ENCODE measurements at regions not wholly inside any gene's neighbourhood (a gene's known extent, or its start where the extent isn't known, plus 50 kb on each side); places are given as distances from the start of the nearest gene placed in this dataset.

GRCh38 chr15:39281094-39281493 lies 299.8 kb upstream of the THBS1 start:
- H3K4me3 ChIP-seq = no peak overlapping the region
- no peaks in the 10 kb centered on the region for H3K36me3 ChIP-seq (ENCODE audit: insufficient read depth in 1 of 2, low read depth in 1 of 2)
- intact Hi-C loops (cut with DNase I) = no loop called here
- TF ChIP-seq, protein P1, sequence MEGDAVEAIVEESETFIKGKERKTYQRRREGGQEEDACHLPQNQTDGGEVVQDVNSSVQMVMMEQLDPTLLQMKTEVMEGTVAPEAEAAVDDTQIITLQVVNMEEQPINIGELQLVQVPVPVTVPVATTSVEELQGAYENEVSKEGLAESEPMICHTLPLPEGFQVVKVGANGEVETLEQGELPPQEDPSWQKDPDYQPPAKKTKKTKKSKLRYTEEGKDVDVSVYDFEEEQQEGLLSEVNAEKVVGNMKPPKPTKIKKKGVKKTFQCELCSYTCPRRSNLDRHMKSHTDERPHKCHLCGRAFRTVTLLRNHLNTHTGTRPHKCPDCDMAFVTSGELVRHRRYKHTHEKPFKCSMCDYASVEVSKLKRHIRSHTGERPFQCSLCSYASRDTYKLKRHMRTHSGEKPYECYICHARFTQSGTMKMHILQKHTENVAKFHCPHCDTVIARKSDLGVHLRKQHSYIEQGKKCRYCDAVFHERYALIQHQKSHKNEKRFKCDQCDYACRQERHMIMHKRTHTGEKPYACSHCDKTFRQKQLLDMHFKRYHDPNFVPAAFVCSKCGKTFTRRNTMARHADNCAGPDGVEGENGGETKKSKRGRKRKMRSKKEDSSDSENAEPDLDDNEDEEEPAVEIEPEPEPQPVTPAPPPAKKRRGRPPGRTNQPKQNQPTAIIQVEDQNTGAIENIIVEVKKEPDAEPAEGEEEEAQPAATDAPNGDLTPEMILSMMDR (IDR thresholded peaks at IDR 0.05) = no peak
- DNase-seq (no peak), ATAC-seq (no peak)
- no peaks in the 10 kb centered on the region for H3K27me3 ChIP-seq (ENCODE audit: insufficient read depth in 3 of 3, low read length in 2 of 3)
- 68 to 84% (median 76%) methylated on average over 1 of the region's 1 CpG for WGBS, 3 donors
- no peaks in the 10 kb centered on the region for H3K4me1 ChIP-seq
- no peak overlapping the region for H3K27ac ChIP-seq
- no peaks in the 10 kb centered on the region for H3K9me3 ChIP-seq

GRCh38 chr15:39282663-39283208 lies 298.1 kb upstream of the THBS1 start:
- ATAC-seq = no peak
- no peak for DNase-seq
- Histone ChIP-seq H3K4me1 (no peaks in the 10 kb centered on the region), H3K36me3 (ENCODE audit: insufficient read depth in 1 of 2, low read depth in 1 of 2) (no peaks in the 10 kb centered on the region), H3K4me3 (no peak overlapping the region), H3K27me3 (ENCODE audit: insufficient read depth in 3 of 3, low read length in 2 of 3) (no peaks in the 10 kb centered on the region), H3K9me3 (no peaks in the 10 kb centered on the region), H3K27ac (no peak overlapping the region)
- TF ChIP-seq, protein P1 (IDR thresholded peaks at IDR 0.05) = no peak
- 78 to 86% (median 80%) methylated on average over 4 of the region's 4 CpGs for WGBS, 3 donors
- intact Hi-C loops (cut with DNase I) = no loop called here

- ATAC-seq (no peak), DNase-seq (no peak)
- H3K9me3 ChIP-seq = no peaks in the 10 kb centered on the region
- H3K27me3 ChIP-seq (ENCODE audit: insufficient read depth in 3 of 3, low read length in 2 of 3) = peaks cover 0 to 2% (median 0%) of the 10 kb centered on the region in 3 donors
- TF ChIP-seq, protein P1 (IDR thresholded peaks at IDR 0.05) = no peak
- no peak overlapping the region for H3K27ac ChIP-seq
- intact Hi-C loops (cut with DNase I) = no loop called here
- H3K4me3 ChIP-seq = no peak overlapping the region
- no peaks in the 10 kb centered on the region for H3K36me3 ChIP-seq (ENCODE audit: insufficient read depth in 1 of 2, low read depth in 1 of 2)
- H3K4me1 ChIP-seq = no peaks in the 10 kb centered on the region
Observed at GRCh38 chr15:39283531-39283930, 297.3 kb upstream of the THBS1 start.

- peaks cover 0 to 2% (median 0%) of the 10 kb centered on the region in 3 donors for H3K27me3 ChIP-seq (ENCODE audit: insufficient read depth in 3 of 3, low read length in 2 of 3)
- TF ChIP-seq, protein P1 (IDR thresholded peaks at IDR 0.05) = no peak
- DNase-seq (no peak), ATAC-seq (no peak)
- 95 to 98% (median 96%) methylated on average over 3 of the region's 3 CpGs for WGBS, 3 donors
- H3K27ac ChIP-seq = no peak overlapping the region
- intact Hi-C loops (cut with DNase I) = no loop called here
- no peaks in the 10 kb centered on the region for H3K9me3 ChIP-seq
- no peak overlapping the region for H3K4me3 ChIP-seq
- no peaks in the 10 kb centered on the region for H3K36me3 ChIP-seq (ENCODE audit: insufficient read depth in 1 of 2, low read depth in 1 of 2)
- H3K4me1 ChIP-seq = no peaks in the 10 kb centered on the region
Observed at GRCh38 chr15:39285071-39285470, 295.8 kb upstream of the THBS1 start.

DNA sequence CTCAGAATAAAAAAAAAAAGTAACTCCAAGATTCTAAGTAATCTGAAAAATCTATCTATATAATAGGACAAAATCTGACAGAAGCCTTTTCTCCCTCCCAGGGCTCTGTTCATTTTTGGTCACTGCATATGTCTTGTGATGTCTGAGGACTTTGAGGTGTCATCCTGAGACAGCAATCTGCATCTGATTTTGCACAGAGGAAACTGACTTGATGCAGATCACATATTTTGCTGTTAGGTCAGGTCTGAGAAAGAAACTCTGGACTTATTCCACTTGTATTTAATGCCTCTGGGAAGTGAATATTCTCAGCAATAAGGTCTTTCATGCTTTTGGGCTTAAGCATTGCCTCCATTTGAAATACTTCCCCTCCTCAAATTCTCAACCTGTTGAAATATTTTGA lies 295.2 kb upstream of the THBS1 start:
- intact Hi-C loops (cut with DNase I) = no loop called here
- TF ChIP-seq, protein P1 (IDR thresholded peaks at IDR 0.05) = no peak

More for the DNA sequence above, 295.2 kb upstream of the THBS1 start:
- no peak overlapping the region for H3K4me3 ChIP-seq
- H3K36me3 ChIP-seq (ENCODE audit: insufficient read depth in 1 of 2, low read depth in 1 of 2) = no peaks in the 10 kb centered on the region
- ATAC-seq (no peak), DNase-seq (no peak)
- no peaks in the 10 kb centered on the region for H3K4me1 ChIP-seq
- H3K27me3 ChIP-seq (ENCODE audit: insufficient read depth in 3 of 3, low read length in 2 of 3) = peaks cover 0 to 2% (median 0%) of the 10 kb centered on the region in 3 donors
- no peaks in the 10 kb centered on the region for H3K9me3 ChIP-seq
- H3K27ac ChIP-seq = no peak overlapping the region
